Osteoblast (primary cell): ENCODE measurements at regions not wholly inside any gene's neighbourhood (a gene's known extent, or its start where the extent isn't known, plus 50 kb on each side); places are given as distances from the start of the nearest gene placed in this dataset.

Source experiments
- DNase-seq: peaks from one replicate; pipeline ENCODE4 v3.0.0; 2011; ENCODE audit warnings: low spot score, mixed read lengths; ENCODE audit not compliant: insufficient read length; ENCODE audit errors: missing footprints
- H2AFZ ChIP-seq: 2 replicates; pipeline ENCODE4 v1.6.0; 2011; ENCODE audit warnings: mild to moderate bottlenecking, low read length
- H3K27ac ChIP-seq: 2 replicates; pipeline ENCODE4 v1.5.1; 2011; ENCODE audit warnings: mild to moderate bottlenecking, low read depth, low read length, moderate library complexity
- H3K27me3 ChIP-seq: 2 replicates; pipeline ENCODE4 v1.6.0; 2012; ENCODE audit warnings: mild to moderate bottlenecking, control low read depth, inconsistent platforms, low read length, moderate library complexity; ENCODE audit not compliant: insufficient read depth
- H3K36me3 ChIP-seq: 2 replicates; pipeline ENCODE4 v1.5.1; 2011; ENCODE audit warnings: mild to moderate bottlenecking, low read length, control low read depth, moderate library complexity; ENCODE audit not compliant: insufficient read depth
- H3K4me1 ChIP-seq: 2 replicates; pipeline ENCODE4 v1.5.1; 2011; ENCODE audit warnings: mild to moderate bottlenecking, low read length, control low read depth, moderate library complexity; ENCODE audit not compliant: insufficient read depth
- H3K4me2 ChIP-seq: 2 replicates; pipeline ENCODE4 v1.6.0; 2011; ENCODE audit warnings: mild to moderate bottlenecking, low read length; ENCODE audit not compliant: insufficient read depth
- H3K4me3 ChIP-seq: fragments of 200-600 bp; sonication (generic); 3 replicates; pipeline ENCODE4 v1.5.1; 2012; ENCODE audit warnings: mild to moderate bottlenecking, low read length, inconsistent platforms; ENCODE audit not compliant: insufficient read depth
- H3K79me2 ChIP-seq: 2 replicates; pipeline ENCODE4 v1.6.0; 2012; ENCODE audit warnings: mild to moderate bottlenecking, low read length, control low read depth, inconsistent platforms; ENCODE audit not compliant: insufficient read depth
- H3K9me3 ChIP-seq: 2 replicates; pipeline ENCODE4 v1.5.1; 2011; ENCODE audit warnings: low read depth, low read length, control low read depth
- H4K20me1 ChIP-seq: 2 replicates; pipeline ENCODE4 v1.6.0; 2012; ENCODE audit warnings: mild to moderate bottlenecking, low read length, control low read depth; ENCODE audit not compliant: insufficient read depth
- TF ChIP-seq, protein P1 (sequence below): IDR thresholded peaks from 2 replicates; pipeline ENCODE4 v1.5.1; 2011; ENCODE audit warnings: mild to moderate bottlenecking, low read depth, low read length, moderate library complexity; ENCODE audit errors: extremely low read depth

DNA sequence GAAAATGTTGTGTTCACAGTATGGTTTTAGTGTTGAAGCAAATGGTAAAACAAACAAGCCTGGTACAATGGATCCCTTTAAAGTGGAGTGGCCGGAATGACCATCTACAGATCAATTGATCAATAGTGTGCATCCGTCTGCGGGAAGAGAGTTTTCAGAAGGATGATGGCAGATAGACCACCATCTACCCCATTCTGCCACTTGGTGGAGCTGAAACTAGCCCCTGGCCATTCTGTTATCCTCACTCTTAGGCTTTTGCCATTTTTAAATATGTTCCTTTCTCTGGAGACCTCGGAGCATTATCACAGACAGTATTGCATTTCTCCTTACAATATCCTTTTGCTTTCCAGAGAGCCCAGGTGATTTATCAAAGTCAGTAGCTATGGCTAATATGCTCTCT, 258.9 kb upstream of the CFAP20DC start:
- no peaks in the 10 kb centered on the region for H3K9me3 ChIP-seq
- H4K20me1 ChIP-seq: no peaks in the 10 kb centered on the region
- H3K4me3 ChIP-seq: no peak overlapping the region
- H3K79me2 ChIP-seq: no peaks in the 10 kb centered on the region
- H3K36me3 ChIP-seq: no peaks in the 10 kb centered on the region
- H3K27me3 ChIP-seq: no peaks in the 10 kb centered on the region
- H2AFZ ChIP-seq: no peak overlapping the region
- H3K4me2 ChIP-seq: no peak overlapping the region
- TF ChIP-seq, protein P1, sequence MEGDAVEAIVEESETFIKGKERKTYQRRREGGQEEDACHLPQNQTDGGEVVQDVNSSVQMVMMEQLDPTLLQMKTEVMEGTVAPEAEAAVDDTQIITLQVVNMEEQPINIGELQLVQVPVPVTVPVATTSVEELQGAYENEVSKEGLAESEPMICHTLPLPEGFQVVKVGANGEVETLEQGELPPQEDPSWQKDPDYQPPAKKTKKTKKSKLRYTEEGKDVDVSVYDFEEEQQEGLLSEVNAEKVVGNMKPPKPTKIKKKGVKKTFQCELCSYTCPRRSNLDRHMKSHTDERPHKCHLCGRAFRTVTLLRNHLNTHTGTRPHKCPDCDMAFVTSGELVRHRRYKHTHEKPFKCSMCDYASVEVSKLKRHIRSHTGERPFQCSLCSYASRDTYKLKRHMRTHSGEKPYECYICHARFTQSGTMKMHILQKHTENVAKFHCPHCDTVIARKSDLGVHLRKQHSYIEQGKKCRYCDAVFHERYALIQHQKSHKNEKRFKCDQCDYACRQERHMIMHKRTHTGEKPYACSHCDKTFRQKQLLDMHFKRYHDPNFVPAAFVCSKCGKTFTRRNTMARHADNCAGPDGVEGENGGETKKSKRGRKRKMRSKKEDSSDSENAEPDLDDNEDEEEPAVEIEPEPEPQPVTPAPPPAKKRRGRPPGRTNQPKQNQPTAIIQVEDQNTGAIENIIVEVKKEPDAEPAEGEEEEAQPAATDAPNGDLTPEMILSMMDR: peak; percentile 30
- H3K4me1 ChIP-seq: no peaks in the 10 kb centered on the region
- no peak for DNase-seq
- H3K27ac ChIP-seq: no peak overlapping the region

DNA sequence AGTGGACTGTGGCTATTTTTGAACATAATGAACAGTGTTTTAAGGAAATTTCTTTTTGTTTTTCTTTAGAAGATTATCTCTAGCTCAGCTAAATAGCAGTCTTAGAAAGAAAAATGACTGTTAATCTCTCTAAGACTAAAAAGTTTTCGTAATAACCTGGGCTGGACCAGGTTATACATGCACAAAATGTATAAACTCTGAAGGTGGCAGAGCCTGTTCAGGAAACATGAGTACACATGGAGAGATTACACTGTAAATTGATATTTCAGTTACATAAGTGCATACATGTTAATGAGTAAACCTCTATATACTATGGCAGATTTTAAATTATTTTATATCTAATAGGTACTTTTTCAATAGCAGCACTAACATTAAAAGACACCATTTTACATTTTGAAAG, 258.2 kb upstream of the CFAP20DC start:
- Histone ChIP-seq H4K20me1 (no peaks in the 10 kb centered on the region), H3K4me2 (no peak overlapping the region), H3K4me3 (no peak overlapping the region), H3K79me2 (no peaks in the 10 kb centered on the region), H3K27ac (no peak overlapping the region), H3K4me1 (no peaks in the 10 kb centered on the region), H3K9me3 (no peaks in the 10 kb centered on the region), H3K36me3 (no peaks in the 10 kb centered on the region), H3K27me3 (no peaks in the 10 kb centered on the region), H2AFZ (no peak overlapping the region)
- TF ChIP-seq, protein P1: no peak
- DNase-seq: no peak

DNA sequence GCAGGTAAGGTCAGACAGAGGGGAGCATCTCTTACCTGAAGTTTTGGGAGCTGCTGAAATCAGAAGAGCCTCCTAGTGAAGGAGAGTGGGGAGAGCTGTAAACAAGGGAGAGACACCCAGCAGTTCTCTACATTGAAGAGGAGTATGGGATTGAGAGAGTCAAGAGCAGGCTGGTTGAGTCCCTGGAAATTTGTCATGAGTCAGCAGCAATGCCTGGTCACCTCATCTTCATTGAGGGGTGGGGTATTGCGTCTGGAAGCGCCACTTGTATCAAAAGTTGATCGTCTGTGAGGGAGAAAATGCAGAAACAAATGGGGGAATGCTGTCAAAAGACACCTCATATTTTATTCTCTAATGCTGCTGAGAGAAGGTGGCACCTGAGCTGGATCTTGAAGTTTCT, 256.6 kb upstream of the CFAP20DC start:
- no peak for DNase-seq
- Histone ChIP-seq H3K4me1 (no peaks in the 10 kb centered on the region), H3K4me3 (no peak overlapping the region), H3K27me3 (no peaks in the 10 kb centered on the region), H3K36me3 (no peaks in the 10 kb centered on the region), H4K20me1 (no peaks in the 10 kb centered on the region), H3K27ac (no peak overlapping the region), H2AFZ (no peak overlapping the region), H3K9me3 (no peaks in the 10 kb centered on the region), H3K4me2 (no peak overlapping the region), H3K79me2 (no peaks in the 10 kb centered on the region)
- TF ChIP-seq, protein P1: no peak

DNA sequence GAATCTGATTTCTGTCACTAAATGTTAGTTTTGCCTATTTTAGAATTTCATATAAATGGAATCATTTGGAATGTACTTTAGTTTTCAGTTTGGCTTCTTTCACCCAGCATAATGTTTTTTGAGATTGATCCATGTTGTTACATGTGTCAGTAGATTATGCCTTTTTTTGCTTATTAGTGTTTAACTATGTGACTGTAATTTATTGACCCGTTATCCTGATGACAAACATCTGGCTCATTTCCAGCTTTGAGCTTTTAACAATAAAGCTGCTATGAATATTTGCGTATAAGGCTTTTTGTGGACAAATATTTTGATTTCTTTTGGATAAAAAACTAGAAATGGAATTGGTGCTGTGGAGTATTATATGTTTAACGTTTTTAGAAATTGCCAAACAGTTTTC, 254.5 kb upstream of the CFAP20DC start:
- Histone ChIP-seq H3K4me3 (no peak overlapping the region), H3K9me3 (no peaks in the 10 kb centered on the region), H3K36me3 (no peaks in the 10 kb centered on the region), H3K79me2 (no peaks in the 10 kb centered on the region), H3K27ac (no peak overlapping the region), H3K27me3 (no peaks in the 10 kb centered on the region), H3K4me1 (no peaks in the 10 kb centered on the region), H2AFZ (no peak overlapping the region), H4K20me1 (no peaks in the 10 kb centered on the region), H3K4me2 (no peak overlapping the region)
- no peak for DNase-seq
- TF ChIP-seq, protein P1: no peak
